CD14-positive monocyte (primary cell): ENCODE measurements at regions not wholly inside any gene's neighbourhood (a gene's known extent, or its start where the extent isn't known, plus 50 kb on each side); places are given as distances from the start of the nearest gene placed in this dataset.

Source experiments
- DNase-seq, 3 donors: peaks; one replicate each; pipeline ENCODE4 v3.0.0-alpha.2; 2011 to 2022
- H2AFZ ChIP-seq: 2 replicates; pipeline ENCODE4 v1.6.0; 2012; ENCODE audit warnings: mild to moderate bottlenecking, low read depth, low read length, inconsistent platforms; ENCODE audit not compliant: insufficient read depth, poor library complexity, severe bottlenecking
- H3K27ac ChIP-seq, 2 donors: 1 replicate in 1 of 2; 2 replicates in 1 of 2; pipeline ENCODE4 v1.5.1; 2012 to 2013; ENCODE audit warnings: low read length in 2 of 2, control low read depth in 1 of 2, inconsistent platforms in 1 of 2, low read depth in 1 of 2, mild to moderate bottlenecking in 1 of 2
- H3K27me3 ChIP-seq, 2 donors: one replicate each; pipeline versions ENCODE4 v1.6.0 to v1.6.1; 2011 to 2013; ENCODE audit warnings: low read length in 2 of 2; ENCODE audit not compliant: control insufficient read depth in 2 of 2, insufficient read depth in 2 of 2
- H3K36me3 ChIP-seq, 2 donors: replicated peaks in 1 of 2; 1 replicate in 1 of 2; 2 replicates in 1 of 2; pipeline versions ENCODE4 v1.5.1 to v1.6.1; 2012 to 2013; ENCODE audit warnings: low read length in 2 of 2, control low read depth in 1 of 2, inconsistent platforms in 1 of 2, mild to moderate bottlenecking in 1 of 2; ENCODE audit not compliant: insufficient read depth in 2 of 2, control insufficient read depth in 1 of 2
- H3K4me1 ChIP-seq, 2 donors: 1 replicate in 1 of 2; 2 replicates in 1 of 2; pipeline versions ENCODE4 v1.5.1 to v1.6.1; 2012 to 2013; ENCODE audit warnings: low read length in 2 of 2, control low read depth in 1 of 2, inconsistent platforms in 1 of 2, mild to moderate bottlenecking in 1 of 2, moderate library complexity in 1 of 2; ENCODE audit not compliant: insufficient read depth in 2 of 2, control insufficient read depth in 1 of 2
- H3K4me2 ChIP-seq: replicated peaks from 2 replicates; pipeline ENCODE3; 2012; ENCODE audit warnings: low read length, moderate library complexity, mild to moderate bottlenecking; ENCODE audit not compliant: poor library complexity, severe bottlenecking; ENCODE audit errors: extremely low read depth
- H3K4me3 ChIP-seq, 3 experiments: fragments of 200-600 bp in 1 of 3; sonication (generic) in 1 of 3; replicated peaks in 1 of 3; 1 replicate in 2 of 3; 2 replicates in 1 of 3; pipeline ENCODE4 v1.5.1; 2011 to 2013; ENCODE audit warnings: low read length in 3 of 3, mild to moderate bottlenecking in 3 of 3, control low read depth in 2 of 3, low read depth in 2 of 3, inconsistent platforms in 1 of 3, moderate library complexity in 1 of 3
- H3K79me2 ChIP-seq: 2 replicates; pipeline ENCODE4 v1.6.0; 2012; ENCODE audit warnings: mild to moderate bottlenecking, control low read depth, inconsistent platforms, low read length, moderate library complexity; ENCODE audit not compliant: insufficient read depth
- H3K9ac ChIP-seq: 2 replicates; pipeline ENCODE4 v1.6.0; 2017; ENCODE audit warnings: low read length, mild to moderate bottlenecking; ENCODE audit not compliant: insufficient read depth, poor library complexity, severe bottlenecking
- H3K9me3 ChIP-seq, 2 donors: replicated peaks in 1 of 2; 1 replicate in 1 of 2; 2 replicates in 1 of 2; pipeline versions ENCODE4 v1.5.1 to v1.6.1; 2012 to 2013; ENCODE audit warnings: low read length in 2 of 2, control low read depth in 1 of 2; ENCODE audit not compliant: control insufficient read depth in 1 of 2, insufficient read depth in 1 of 2
- H4K20me1 ChIP-seq: 2 replicates; pipeline ENCODE4 v1.6.0; 2012; ENCODE audit warnings: mild to moderate bottlenecking, low read length, control low read depth, moderate library complexity; ENCODE audit not compliant: insufficient read depth
- H3K27ac Mint-ChIP-seq, 7 donors: one replicate each; pipeline ENCODE4 v1.8.0; 2020; ENCODE audit warnings: mild to moderate bottlenecking in 7 of 7, mixed read lengths in 7 of 7, moderate library complexity in 6 of 7, inconsistent platforms in 2 of 7
- H3K27me3 Mint-ChIP-seq, 3 donors: one replicate each; pipeline ENCODE4 v1.8.0; 2021 to 2022; ENCODE audit warnings: low read depth in 3 of 3, mild to moderate bottlenecking in 3 of 3, mixed read lengths in 3 of 3, moderate library complexity in 3 of 3, inconsistent platforms in 1 of 3
- H3K36me3 Mint-ChIP-seq, 2 donors: one replicate each; pipeline ENCODE4 v1.8.0; 2020; ENCODE audit warnings: mixed read lengths in 2 of 2, inconsistent platforms in 1 of 2, mild to moderate bottlenecking in 1 of 2
- H3K4me1 Mint-ChIP-seq: one replicate; pipeline ENCODE4 v1.8.0; 2020; ENCODE audit warnings: mild to moderate bottlenecking, mixed read lengths
- H3K4me3 Mint-ChIP-seq, 2 donors: one replicate each; pipeline ENCODE4 v1.8.0; 2020; ENCODE audit warnings: mild to moderate bottlenecking in 2 of 2, mixed read lengths in 2 of 2, moderate library complexity in 1 of 2
- H3K9me3 Mint-ChIP-seq, 7 donors: one replicate each; pipeline ENCODE4 v1.8.0; 2020 to 2022; ENCODE audit warnings: mixed read lengths in 7 of 7, mild to moderate bottlenecking in 6 of 7, moderate library complexity in 6 of 7, inconsistent platforms in 2 of 7
- WGBS: methylation state at CpG from one replicate; pipeline ENCODE4 v1.1.5; 2013; ENCODE audit warnings: missing lambda C conversion rate; ENCODE audit not compliant: insufficient coverage; 5-methylcytosine and 5-hydroxymethylcytosine counted together
- intact Hi-C, 2 donors: fragments of 100-400 bp; cut with micrococcal nuclease; formaldehyde crosslinking; loops; one replicate each; pipeline versions ENCODE4 v1.15.0 to v1.15.1; 2023
- TF ChIP-seq, protein P1 (sequence below): fragments of 200-600 bp; IDR thresholded peaks from one replicate; pipeline ENCODE4 v1.8.0; 2022; ENCODE audit warnings: antibody characterized with exemption, mild to moderate bottlenecking

DNA sequence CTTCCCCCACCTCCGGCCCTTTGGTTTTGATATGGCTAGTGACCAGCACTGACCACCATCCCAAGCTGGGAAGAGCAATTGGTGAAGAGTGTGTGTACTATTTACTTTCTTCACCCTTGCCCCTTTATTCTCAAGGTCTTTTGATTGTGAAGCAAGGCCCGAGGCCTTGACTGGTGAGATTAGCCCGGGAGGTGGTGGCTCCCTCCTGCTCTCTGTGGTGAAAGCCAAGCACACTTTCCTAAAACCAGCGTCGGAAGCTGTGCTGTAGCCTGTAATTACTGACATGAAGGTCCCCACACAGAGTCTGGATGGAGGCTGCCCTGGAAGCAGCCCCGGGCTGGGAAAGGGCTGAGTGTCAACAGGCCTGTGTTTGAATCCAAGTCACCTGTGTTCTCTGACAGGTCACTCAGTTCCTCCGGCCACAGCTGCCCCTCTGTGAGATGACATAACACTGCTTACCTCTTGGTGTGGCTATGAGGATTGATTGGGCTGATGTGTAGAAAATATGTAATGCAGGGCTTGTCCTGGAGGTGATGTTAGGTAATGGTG, 60.5 kb upstream of the PRR23C start:
- H3K4me1 ChIP-seq = no peaks in the 10 kb centered on the region
- TF ChIP-seq, protein P1, sequence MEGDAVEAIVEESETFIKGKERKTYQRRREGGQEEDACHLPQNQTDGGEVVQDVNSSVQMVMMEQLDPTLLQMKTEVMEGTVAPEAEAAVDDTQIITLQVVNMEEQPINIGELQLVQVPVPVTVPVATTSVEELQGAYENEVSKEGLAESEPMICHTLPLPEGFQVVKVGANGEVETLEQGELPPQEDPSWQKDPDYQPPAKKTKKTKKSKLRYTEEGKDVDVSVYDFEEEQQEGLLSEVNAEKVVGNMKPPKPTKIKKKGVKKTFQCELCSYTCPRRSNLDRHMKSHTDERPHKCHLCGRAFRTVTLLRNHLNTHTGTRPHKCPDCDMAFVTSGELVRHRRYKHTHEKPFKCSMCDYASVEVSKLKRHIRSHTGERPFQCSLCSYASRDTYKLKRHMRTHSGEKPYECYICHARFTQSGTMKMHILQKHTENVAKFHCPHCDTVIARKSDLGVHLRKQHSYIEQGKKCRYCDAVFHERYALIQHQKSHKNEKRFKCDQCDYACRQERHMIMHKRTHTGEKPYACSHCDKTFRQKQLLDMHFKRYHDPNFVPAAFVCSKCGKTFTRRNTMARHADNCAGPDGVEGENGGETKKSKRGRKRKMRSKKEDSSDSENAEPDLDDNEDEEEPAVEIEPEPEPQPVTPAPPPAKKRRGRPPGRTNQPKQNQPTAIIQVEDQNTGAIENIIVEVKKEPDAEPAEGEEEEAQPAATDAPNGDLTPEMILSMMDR = no peak
- no peak overlapping the region for H3K4me2 ChIP-seq
- H3K36me3 Mint-ChIP-seq = no peaks in the 10 kb centered on the region
- no peak overlapping the region for H2AFZ ChIP-seq
- intact Hi-C loops = no loop called here
- no peak overlapping the region for H3K27ac ChIP-seq
- H3K27me3 Mint-ChIP-seq = peaks cover 2 to 6% (median 4%) of the 10 kb centered on the region in 3 donors
- no peaks in the 10 kb centered on the region for H4K20me1 ChIP-seq
- H3K9ac ChIP-seq = no peak overlapping the region
- H3K9me3 Mint-ChIP-seq = peaks cover 0 to 1% (median 0%) of the 10 kb centered on the region in 7 donors
- WGBS = 91% methylated on average over 4 of the region's 7 CpGs
- no peaks in the 10 kb centered on the region for H3K79me2 ChIP-seq
- DNase-seq = no peak
- no peaks in the 10 kb centered on the region for H3K36me3 ChIP-seq
- no peaks in the 10 kb centered on the region for H3K4me1 Mint-ChIP-seq
- H3K27ac Mint-ChIP-seq = no peak overlapping the region
- no peak overlapping the region for H3K4me3 ChIP-seq
- no peaks in the 10 kb centered on the region for H3K27me3 ChIP-seq
- no peak overlapping the region for H3K4me3 Mint-ChIP-seq
- H3K9me3 ChIP-seq = no peaks in the 10 kb centered on the region

DNA sequence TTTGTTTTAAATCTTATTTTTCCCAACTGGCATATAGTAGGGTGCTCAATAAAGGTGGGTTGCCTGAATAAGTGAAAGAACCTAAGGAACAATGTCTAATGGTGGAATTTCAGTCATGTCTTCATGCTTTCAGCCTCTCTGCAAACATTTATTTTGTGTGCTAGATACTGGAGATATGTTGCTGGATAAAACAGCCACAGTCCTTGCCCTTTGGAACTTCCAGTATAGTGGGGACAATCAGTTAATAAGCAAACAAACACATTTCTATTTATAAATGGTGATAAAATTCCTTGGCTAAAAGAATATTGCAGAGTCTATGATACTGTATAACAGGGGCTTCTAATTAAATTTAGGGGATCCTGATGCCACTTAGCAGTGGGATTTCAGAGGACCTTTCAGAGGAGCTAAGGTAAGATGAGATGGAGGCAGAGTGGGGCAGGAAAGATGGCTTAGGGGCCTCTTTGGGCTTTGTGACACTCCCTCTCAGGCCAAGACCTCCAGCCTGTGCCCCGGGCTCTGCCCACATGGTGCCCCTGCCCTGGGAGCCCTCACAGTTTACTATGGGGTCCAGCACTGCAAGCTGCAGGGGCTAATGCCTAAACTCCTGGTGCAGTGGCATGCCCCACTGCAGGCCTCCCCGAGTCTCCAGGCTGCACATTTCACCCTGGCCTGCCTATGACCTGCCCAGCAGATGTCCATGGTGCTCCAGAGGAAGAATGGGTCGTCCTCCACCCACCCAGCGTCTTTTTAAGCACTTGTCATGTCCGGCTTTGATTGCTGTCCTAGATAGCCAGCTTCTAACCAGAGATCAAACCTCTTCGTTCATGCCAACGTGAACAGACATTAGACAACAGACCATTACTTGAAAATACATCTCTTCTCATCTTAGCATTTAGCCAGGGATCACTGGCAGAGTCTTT, 61.6 kb upstream of the PRR23C start:
- Histone ChIP-seq H3K27ac (no peak overlapping the region), H3K4me3 (no peak overlapping the region), H3K79me2 (no peaks in the 10 kb centered on the region), H3K9me3 (no peaks in the 10 kb centered on the region), H3K4me1 (no peaks in the 10 kb centered on the region), H3K4me2 (no peak overlapping the region), H3K9ac (no peak overlapping the region), H3K36me3 (no peaks in the 10 kb centered on the region), H3K27me3 (no peaks in the 10 kb centered on the region), H2AFZ (no peak overlapping the region), H4K20me1 (no peaks in the 10 kb centered on the region)
- intact Hi-C loops = no loop called here
- Mint-ChIP-seq H3K36me3 (no peaks in the 10 kb centered on the region), H3K27me3 (peaks cover 2 to 6% (median 2%) of the 10 kb centered on the region in 3 donors), H3K9me3 (no peaks in the 10 kb centered on the region), H3K4me3 (no peak overlapping the region), H3K27ac (no peak overlapping the region), H3K4me1 (no peaks in the 10 kb centered on the region)
- DNase-seq = no peak
- TF ChIP-seq, protein P1 = no peak
- WGBS = 84% methylated on average over 7 of the region's 7 CpGs
